ENCODE measurements at regions not wholly inside any gene's neighbourhood (a gene's known extent, or its start where the extent isn't known, plus 50 kb on each side); places are given as distances from the start of the nearest gene placed in this dataset.

GRCh38 chr10:14456218-14456869 is 125.6 kb upstream of the FRMD4A start:
- no peaks in the 10 kb centered on the region for H3K9me3 ChIP-seq
- TF ChIP-seq CTCF (IDR thresholded peaks at IDR 0.05): no peak
- no peak overlapping the region for H3K4me3 ChIP-seq
- intact Hi-C loops (cut with DNase I): no loop called here
- H3K36me3 ChIP-seq: no peaks in the 10 kb centered on the region
- no peak for DNase-seq
- H3K27ac ChIP-seq: no peak overlapping the region
- H3K27me3 ChIP-seq (ENCODE audit: low read depth): no peaks in the 10 kb centered on the region
- ATAC-seq: no peak
- no peaks in the 10 kb centered on the region for H3K4me1 ChIP-seq

GRCh38 chr10:14454629-14455028 is 123.9 kb upstream of the FRMD4A start:
- ATAC-seq: no peak
- H3K36me3 ChIP-seq: no peaks in the 10 kb centered on the region
- no peak overlapping the region for H3K27ac ChIP-seq
- TF ChIP-seq CTCF (IDR thresholded peaks at IDR 0.05): no peak
- intact Hi-C loops (cut with DNase I): no loop called here
- H3K4me3 ChIP-seq: no peak overlapping the region
- no peaks in the 10 kb centered on the region for H3K9me3 ChIP-seq
- no peak for DNase-seq
- H3K4me1 ChIP-seq: no peaks in the 10 kb centered on the region
- no peaks in the 10 kb centered on the region for H3K27me3 ChIP-seq (ENCODE audit: low read depth)

- H3K27ac ChIP-seq: no peak overlapping the region
- intact Hi-C loops (cut with DNase I): no loop called here
- no peak for ATAC-seq
These were observed 123.5 kb upstream of the FRMD4A start for GRCh38 chr10:14454206-14454605.

GRCh38 chr10:14453593-14453992 is 122.9 kb upstream of the FRMD4A start:
- no peaks in the 10 kb centered on the region for H3K4me1 ChIP-seq
- no peak for DNase-seq
- no peak for TF ChIP-seq CTCF (IDR thresholded peaks at IDR 0.05)
- no peaks in the 10 kb centered on the region for H3K27me3 ChIP-seq (ENCODE audit: low read depth)
- no peak overlapping the region for H3K4me3 ChIP-seq
- H3K36me3 ChIP-seq: no peaks in the 10 kb centered on the region
- no peak for ATAC-seq
- H3K27ac ChIP-seq: no peak overlapping the region
- intact Hi-C loops (cut with DNase I): no loop called here
- H3K9me3 ChIP-seq: no peaks in the 10 kb centered on the region

More at GRCh38 chr10:14454206-14454605, 123.5 kb upstream of the FRMD4A start:
- Histone ChIP-seq H3K27me3 (ENCODE audit: low read depth) (no peaks in the 10 kb centered on the region), H3K4me1 (no peaks in the 10 kb centered on the region), H3K9me3 (no peaks in the 10 kb centered on the region), H3K4me3 (no peak overlapping the region), H3K36me3 (no peaks in the 10 kb centered on the region)
- no peak for DNase-seq
- no peak for TF ChIP-seq CTCF (IDR thresholded peaks at IDR 0.05)

- no peaks in the 10 kb centered on the region for H3K27me3 ChIP-seq (ENCODE audit: low read depth)
- ATAC-seq: no peak
- no peak overlapping the region for H3K27ac ChIP-seq
- no peaks in the 10 kb centered on the region for H3K36me3 ChIP-seq
- H3K4me3 ChIP-seq: no peak overlapping the region
- intact Hi-C loops (cut with DNase I): no loop called here
- TF ChIP-seq CTCF (IDR thresholded peaks at IDR 0.05): no peak
- DNase-seq: no peak
- H3K4me1 ChIP-seq: no peaks in the 10 kb centered on the region
- no peaks in the 10 kb centered on the region for H3K9me3 ChIP-seq
These were observed 120.6 kb upstream of the FRMD4A start for GRCh38 chr10:14451341-14451740.

Measured in lower lobe of right lung (tissue), 2 donors.